Small intestine (tissue), 7 donors: ENCODE measurements at regions not wholly inside any gene's neighbourhood (a gene's known extent, or its start where the extent isn't known, plus 50 kb on each side); places are given as distances from the start of the nearest gene placed in this dataset.

Source experiments
- DNase-seq, 2 donors: peaks; one replicate each; pipeline versions ENCODE4 v3.0.0 to v3.0.0-alpha.2; 2013
- FAIRE-seq: peaks from 2 replicates; lab custom pipeline; 2012; peaks lifted over from hg19 to GRCh38; lab: Jason Lieb, UNC
- H3K27ac ChIP-seq, 3 donors: one replicate each; pipeline ENCODE4 v1.5.1; 2013; ENCODE audit warnings: low read length in 2 of 3, mild to moderate bottlenecking in 2 of 3, control low read depth in 1 of 3, inconsistent platforms in 1 of 3, low read depth in 1 of 3, moderate library complexity in 1 of 3
- H3K27me3 ChIP-seq, 3 donors: one replicate each; pipeline ENCODE4 v1.6.1; 2013; ENCODE audit warnings: low read length in 3 of 3, inconsistent platforms in 1 of 3; ENCODE audit not compliant: control insufficient read depth in 3 of 3, insufficient read depth in 3 of 3
- H3K36me3 ChIP-seq, 3 donors: one replicate each; pipeline ENCODE4 v1.6.1; 2013; ENCODE audit warnings: low read length in 3 of 3, inconsistent platforms in 1 of 3, low read depth in 1 of 3, mild to moderate bottlenecking in 1 of 3, moderate library complexity in 1 of 3; ENCODE audit not compliant: control insufficient read depth in 3 of 3, insufficient read depth in 2 of 3
- H3K4me1 ChIP-seq, 3 donors: one replicate each; pipeline ENCODE4 v1.6.1; 2013; ENCODE audit warnings: low read length in 2 of 3, inconsistent platforms in 1 of 3, low read depth in 1 of 3, mild to moderate bottlenecking in 1 of 3, moderate library complexity in 1 of 3; ENCODE audit not compliant: control insufficient read depth in 3 of 3, insufficient read depth in 2 of 3
- H3K4me3 ChIP-seq, 3 donors: one replicate each; pipeline ENCODE4 v1.5.1; 2013; ENCODE audit warnings: low read length in 3 of 3, control low read depth in 1 of 3, inconsistent platforms in 1 of 3, low read depth in 1 of 3, mild to moderate bottlenecking in 1 of 3, moderate library complexity in 1 of 3
- H3K9me3 ChIP-seq, 2 donors: one replicate each; pipeline ENCODE4 v1.6.1; 2013; ENCODE audit warnings: low read depth in 1 of 2, low read length in 1 of 2; ENCODE audit not compliant: control insufficient read depth in 2 of 2, insufficient read depth in 1 of 2
- WGBS, 3 donors: extraction: QIAGEN DNeasy Blood & Tissue Kit; methylation state at CpG; one replicate each; pipeline ENCODE4 v1.1.7; 2013; 5-methylcytosine and 5-hydroxymethylcytosine counted together
- donor health status: healthy with polysubstance abuse.
- donor health status: control.
- donor health status: control.
- donor health status: Bipolar disorder and iron deficiency.
- donor health status: healthy.

- no peaks in the 10 kb centered on the region for H3K4me1 ChIP-seq
- no peak for FAIRE-seq
- no peak overlapping the region for H3K4me3 ChIP-seq
- no peaks in the 10 kb centered on the region for H3K36me3 ChIP-seq
- no peak overlapping the region for H3K27ac ChIP-seq
- DNase-seq, result no peak
- 67 to 85% (median 74%) methylated on average over 3 of the region's 3 CpGs for WGBS, 3 donors
- H3K9me3 ChIP-seq, result no peaks in the 10 kb centered on the region
- H3K27me3 ChIP-seq, result no peaks in the 10 kb centered on the region
These were observed 863.1 kb downstream of the MAFB start for GRCh38 chr20:39825950-39826349.

- H3K9me3 ChIP-seq, result no peaks in the 10 kb centered on the region
- no peak for DNase-seq
- 85 to 95% (median 94%) methylated on average over 3 of the region's 3 CpGs for WGBS, 3 donors
- H3K27me3 ChIP-seq, result no peaks in the 10 kb centered on the region
- H3K4me1 ChIP-seq, result no peaks in the 10 kb centered on the region
- no peaks in the 10 kb centered on the region for H3K36me3 ChIP-seq
- FAIRE-seq, result no peak
- H3K4me3 ChIP-seq, result no peak overlapping the region
- H3K27ac ChIP-seq, result no peak overlapping the region
These were observed 863.4 kb downstream of the DHX35 start for GRCh38 chr20:39825524-39825923.

DNA sequence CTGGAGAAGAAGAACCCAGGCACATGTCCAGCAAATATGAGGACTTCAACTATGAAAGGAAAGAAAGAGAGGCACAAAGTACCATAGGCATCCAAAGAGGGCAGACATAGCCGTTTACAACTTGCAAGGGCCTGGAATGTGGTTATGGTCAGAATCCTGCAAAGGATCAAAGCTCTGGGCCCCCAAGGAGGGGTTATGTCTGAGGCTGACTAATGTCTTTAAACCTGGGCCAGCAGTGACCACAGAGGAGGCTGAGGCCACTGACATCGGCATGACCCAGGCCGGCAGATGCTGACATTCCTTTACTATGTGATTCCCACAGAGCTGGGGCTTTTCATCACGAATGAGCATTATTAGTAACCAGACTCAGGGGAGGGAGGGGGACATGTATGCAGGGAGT is 861.1 kb downstream of the DHX35 start:
- no peaks in the 10 kb centered on the region for H3K36me3 ChIP-seq
- H3K27me3 ChIP-seq, result no peaks in the 10 kb centered on the region
- no peak overlapping the region for H3K27ac ChIP-seq
- FAIRE-seq (no peak), DNase-seq (no peak)
- H3K4me1 ChIP-seq, result no peaks in the 10 kb centered on the region
- no peaks in the 10 kb centered on the region for H3K9me3 ChIP-seq
- H3K4me3 ChIP-seq, result no peak overlapping the region
- 64 to 80% (median 79%) methylated on average over 4 of the region's 4 CpGs for WGBS, 3 donors

GRCh38 chr20:39822667-39823066 is 860.5 kb downstream of the DHX35 start:
- H3K4me1 ChIP-seq, result no peaks in the 10 kb centered on the region
- FAIRE-seq, result no peak

GRCh38 chr20:39813190-39813829 is 851.2 kb downstream of the DHX35 start:
- Histone ChIP-seq H3K27ac (no peak overlapping the region), H3K27me3 (no peaks in the 10 kb centered on the region), H3K4me3 (no peak overlapping the region), H3K36me3 (no peaks in the 10 kb centered on the region), H3K9me3 (no peaks in the 10 kb centered on the region), H3K4me1 (no peaks in the 10 kb centered on the region)
- DNase-seq, result no peak
- 82 to 91% (median 89%) methylated on average over 6 of the region's 6 CpGs for WGBS, 3 donors
- no peak for FAIRE-seq

More at GRCh38 chr20:39822667-39823066, 860.5 kb downstream of the DHX35 start:
- 64 to 70% (median 68%) methylated on average over 3 of the region's 3 CpGs for WGBS, 3 donors
- no peaks in the 10 kb centered on the region for H3K9me3 ChIP-seq
- no peaks in the 10 kb centered on the region for H3K36me3 ChIP-seq
- no peaks in the 10 kb centered on the region for H3K27me3 ChIP-seq
- no peak overlapping the region for H3K4me3 ChIP-seq
- H3K27ac ChIP-seq, result no peak overlapping the region
- DNase-seq, result no peak

DNA sequence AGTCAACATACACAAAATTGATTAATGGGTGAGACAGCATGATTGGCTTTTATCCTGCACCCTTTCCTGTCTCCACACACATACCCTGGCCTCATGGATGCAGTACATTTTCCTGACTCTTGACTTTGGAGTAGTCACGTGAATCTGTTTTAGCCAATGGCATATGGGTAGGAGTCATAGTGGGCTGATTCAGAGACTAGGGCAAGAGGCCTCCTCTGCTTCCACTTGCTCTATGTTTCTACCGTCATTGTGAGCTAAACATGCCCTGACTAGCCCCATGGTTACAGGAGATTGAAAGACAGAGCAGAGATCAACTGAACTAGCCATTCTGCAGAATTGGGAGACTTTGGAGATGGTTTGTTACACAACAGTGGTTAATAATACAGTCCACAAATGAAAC is 850.0 kb downstream of the DHX35 start:
- no peak for DNase-seq
- WGBS, 3 donors, result 87 to 91% (median 87%) methylated on average over 2 of the region's 2 CpGs
- no peaks in the 10 kb centered on the region for H3K4me1 ChIP-seq
- no peak overlapping the region for H3K27ac ChIP-seq
- no peaks in the 10 kb centered on the region for H3K9me3 ChIP-seq
- no peak for FAIRE-seq
- H3K36me3 ChIP-seq, result no peaks in the 10 kb centered on the region
- H3K27me3 ChIP-seq, result no peaks in the 10 kb centered on the region
- H3K4me3 ChIP-seq, result no peak overlapping the region

- Histone ChIP-seq H3K9me3 (no peaks in the 10 kb centered on the region), H3K27me3 (no peaks in the 10 kb centered on the region), H3K36me3 (no peaks in the 10 kb centered on the region), H3K27ac (no peak overlapping the region), H3K4me1 (no peaks in the 10 kb centered on the region), H3K4me3 (no peak overlapping the region)
- 35 to 52% (median 39%) methylated on average over 2 of the region's 2 CpGs for WGBS, 3 donors
- DNase-seq (no peak), FAIRE-seq (no peak)
These were observed 848.2 kb downstream of the DHX35 start for GRCh38 chr20:39810309-39810708.

GRCh38 chr20:39808613-39809012 is 846.5 kb downstream of the DHX35 start:
- Histone ChIP-seq H3K27ac (no peak overlapping the region), H3K4me1 (no peaks in the 10 kb centered on the region), H3K4me3 (no peak overlapping the region), H3K36me3 (no peaks in the 10 kb centered on the region), H3K27me3 (no peaks in the 10 kb centered on the region), H3K9me3 (no peaks in the 10 kb centered on the region)
- FAIRE-seq (no peak), DNase-seq (no peak)
- 64 to 72% (median 69%) methylated on average over 1 of the region's 1 CpG for WGBS, 3 donors

GRCh38 chr20:39800548-39800947 is 838.4 kb downstream of the DHX35 start:
- H3K36me3 ChIP-seq, result no peaks in the 10 kb centered on the region
- FAIRE-seq, result no peak
- DNase-seq, result no peak
- no peaks in the 10 kb centered on the region for H3K9me3 ChIP-seq
- H3K4me1 ChIP-seq, result no peaks in the 10 kb centered on the region
- no peak overlapping the region for H3K4me3 ChIP-seq
- WGBS, 3 donors, result 24 to 50% (median 26%) methylated on average over 1 of the region's 1 CpG
- H3K27me3 ChIP-seq, result no peaks in the 10 kb centered on the region
- H3K27ac ChIP-seq, result peak overlapping the region in 1 of 3 donors; percentile 32
